SJSA1 (cell line): ENCODE measurements at regions not wholly inside any gene's neighbourhood (a gene's known extent, or its start where the extent isn't known, plus 50 kb on each side); places are given as distances from the start of the nearest gene placed in this dataset.

Experiments used
- DNase-seq, 2 experiments: peaks; one replicate each; pipeline ENCODE4 v3.0.0-alpha.2; 2015 to 2020; ENCODE audit warnings: low spot score in 2 of 2, low read depth in 1 of 2
- H3K27ac ChIP-seq: fragments of 250-450 bp; sonication (Bioruptor Pico); 2 replicates; pipeline ENCODE4 v1.5.1; 2020; ENCODE audit warnings: mild to moderate bottlenecking, moderate library complexity
- H3K27me3 ChIP-seq: fragments of 250-450 bp; sonication (Bioruptor Pico); replicated peaks from 2 replicates; pipeline ENCODE4 v1.5.1; 2020; ENCODE audit warnings: mild to moderate bottlenecking, moderate library complexity
- H3K36me3 ChIP-seq: fragments of 250-450 bp; sonication (Bioruptor Pico); 2 replicates; pipeline ENCODE4 v1.5.1; 2020; ENCODE audit warnings: mild to moderate bottlenecking
- H3K4me1 ChIP-seq: fragments of 250-450 bp; sonication (Bioruptor Pico); replicated peaks from 2 replicates; pipeline ENCODE4 v1.6.1; 2021; ENCODE audit warnings: mild to moderate bottlenecking
- H3K4me3 ChIP-seq: fragments of 250-450 bp; sonication (Bioruptor Pico); 2 replicates; pipeline ENCODE4 v1.5.1; 2020; ENCODE audit warnings: mild to moderate bottlenecking
- H3K9me3 ChIP-seq: fragments of 250-450 bp; sonication (Bioruptor Pico); replicated peaks from 2 replicates; pipeline ENCODE4 v1.5.1; 2020; ENCODE audit warnings: mild to moderate bottlenecking

GRCh38 chr4:131098976-131099375 is 2003.0 kb downstream of the C4orf33 start:
- H3K36me3 ChIP-seq, result no peaks in the 10 kb centered on the region
- H3K4me1 ChIP-seq, result no peaks in the 10 kb centered on the region
- DNase-seq, result no peak
- H3K27ac ChIP-seq, result no peak overlapping the region
- H3K4me3 ChIP-seq, result no peak overlapping the region
- H3K27me3 ChIP-seq, result no peaks in the 10 kb centered on the region
- no peaks in the 10 kb centered on the region for H3K9me3 ChIP-seq

GRCh38 chr4:131113273-131113672 is 2017.3 kb downstream of the C4orf33 start:
- Histone ChIP-seq H3K4me1 (no peaks in the 10 kb centered on the region), H3K4me3 (no peak overlapping the region), H3K9me3 (0 out of 2 replicates have a peak, but pooled peaks cover 5% of the 10 kb centered on the region), H3K27me3 (no peaks in the 10 kb centered on the region), H3K27ac (no peak overlapping the region), H3K36me3 (no peaks in the 10 kb centered on the region)
- no peak for DNase-seq

- H3K4me1 ChIP-seq, result no peaks in the 10 kb centered on the region
- no peak overlapping the region for H3K4me3 ChIP-seq
- 0 out of 2 replicates have a peak, but pooled peaks cover 4% of the 10 kb centered on the region for H3K9me3 ChIP-seq
- no peaks in the 10 kb centered on the region for H3K36me3 ChIP-seq
- no peak overlapping the region for H3K27ac ChIP-seq
- DNase-seq, result no peak
- no peaks in the 10 kb centered on the region for H3K27me3 ChIP-seq
Observed at GRCh38 chr4:131113704-131114103, 2017.8 kb downstream of the C4orf33 start.

GRCh38 chr4:131119661-131120060 is 2023.7 kb downstream of the C4orf33 start:
- Histone ChIP-seq H3K27ac (no peak overlapping the region), H3K4me3 (no peak overlapping the region), H3K4me1 (no peaks in the 10 kb centered on the region), H3K9me3 (no peaks in the 10 kb centered on the region), H3K27me3 (no peaks in the 10 kb centered on the region), H3K36me3 (no peaks in the 10 kb centered on the region)
- DNase-seq, result no peak

GRCh38 chr4:131137196-131137595 is 2011.9 kb upstream of the PCDH10 start:
- DNase-seq, result no peak
- no peaks in the 10 kb centered on the region for H3K9me3 ChIP-seq
- H3K27me3 ChIP-seq, result no peaks in the 10 kb centered on the region
- no peak overlapping the region for H3K27ac ChIP-seq
- H3K4me3 ChIP-seq, result no peak overlapping the region
- H3K36me3 ChIP-seq, result no peaks in the 10 kb centered on the region
- no peaks in the 10 kb centered on the region for H3K4me1 ChIP-seq

- Histone ChIP-seq H3K4me1 (no peaks in the 10 kb centered on the region), H3K27me3 (no peaks in the 10 kb centered on the region), H3K9me3 (no peaks in the 10 kb centered on the region; the same call in 1 of the 2 replicates), H3K27ac (no peak overlapping the region), H3K36me3 (no peaks in the 10 kb centered on the region), H3K4me3 (no peak overlapping the region)
- DNase-seq, result no peak
Observed at GRCh38 chr4:131159261-131159660, 1989.8 kb upstream of the PCDH10 start.

- DNase-seq, result no peak
- H3K4me1 ChIP-seq, result no peaks in the 10 kb centered on the region
Observed at GRCh38 chr4:131192318-131192717, 1956.8 kb upstream of the PCDH10 start.

GRCh38 chr4:131207589-131207988 is 1941.5 kb upstream of the PCDH10 start:
- DNase-seq, result no peak
- Histone ChIP-seq H3K27me3 (no peaks in the 10 kb centered on the region), H3K4me3 (no peak overlapping the region), H3K36me3 (no peaks in the 10 kb centered on the region), H3K4me1 (no peaks in the 10 kb centered on the region), H3K27ac (no peak overlapping the region), H3K9me3 (no peaks in the 10 kb centered on the region)

More at GRCh38 chr4:131192318-131192717, 1956.8 kb upstream of the PCDH10 start:
- no peak overlapping the region for H3K4me3 ChIP-seq
- no peak overlapping the region for H3K27ac ChIP-seq
- no peaks in the 10 kb centered on the region for H3K9me3 ChIP-seq
- H3K27me3 ChIP-seq, result no peaks in the 10 kb centered on the region
- H3K36me3 ChIP-seq, result no peaks in the 10 kb centered on the region

- no peak overlapping the region for H3K4me3 ChIP-seq
Observed at GRCh38 chr4:131248314-131248713, 1900.8 kb upstream of the PCDH10 start.

GRCh38 chr4:131251321-131251720 is 1897.8 kb upstream of the PCDH10 start:
- Histone ChIP-seq H3K4me3 (no peak overlapping the region), H3K9me3 (no peaks in the 10 kb centered on the region; the same call in 1 of the 2 replicates), H3K36me3 (no peaks in the 10 kb centered on the region), H3K27ac (no peak overlapping the region), H3K4me1 (no peaks in the 10 kb centered on the region), H3K27me3 (no peaks in the 10 kb centered on the region)
- DNase-seq, result no peak

More at GRCh38 chr4:131248314-131248713, 1900.8 kb upstream of the PCDH10 start:
- Histone ChIP-seq H3K27ac (no peak overlapping the region), H3K9me3 (no peaks in the 10 kb centered on the region; the same call in 1 of the 2 replicates), H3K36me3 (no peaks in the 10 kb centered on the region), H3K27me3 (no peaks in the 10 kb centered on the region), H3K4me1 (no peaks in the 10 kb centered on the region)
- no peak for DNase-seq

GRCh38 chr4:131257241-131257640 is 1891.9 kb upstream of the PCDH10 start:
- H3K27ac ChIP-seq, result no peak overlapping the region
- H3K4me3 ChIP-seq, result no peak overlapping the region
- H3K9me3 ChIP-seq, result no peaks in the 10 kb centered on the region
- H3K36me3 ChIP-seq, result no peaks in the 10 kb centered on the region
- H3K27me3 ChIP-seq, result no peaks in the 10 kb centered on the region
- H3K4me1 ChIP-seq, result no peaks in the 10 kb centered on the region
- DNase-seq, result no peak

- Histone ChIP-seq H3K27me3 (no peaks in the 10 kb centered on the region), H3K9me3 (no peaks in the 10 kb centered on the region), H3K4me1 (no peaks in the 10 kb centered on the region), H3K27ac (no peak overlapping the region), H3K4me3 (no peak overlapping the region), H3K36me3 (no peaks in the 10 kb centered on the region)
- no peak for DNase-seq
Observed at GRCh38 chr4:131258361-131258760, 1890.7 kb upstream of the PCDH10 start.

- no peak overlapping the region for H3K27ac ChIP-seq
- peaks cover 3% of the 10 kb centered on the region; the same call in 1 of the 2 replicates for H3K9me3 ChIP-seq
- H3K27me3 ChIP-seq, result no peaks in the 10 kb centered on the region
- H3K36me3 ChIP-seq, result no peaks in the 10 kb centered on the region
- no peak overlapping the region for H3K4me3 ChIP-seq
- H3K4me1 ChIP-seq, result no peaks in the 10 kb centered on the region
- DNase-seq, result no peak
Observed at GRCh38 chr4:131288441-131288840, 1860.7 kb upstream of the PCDH10 start.

GRCh38 chr4:131296192-131296591 is 1852.9 kb upstream of the PCDH10 start:
- no peak overlapping the region for H3K4me3 ChIP-seq
- no peak for DNase-seq
- H3K4me1 ChIP-seq, result no peaks in the 10 kb centered on the region
- H3K27ac ChIP-seq, result no peak overlapping the region
- no peaks in the 10 kb centered on the region for H3K36me3 ChIP-seq
- H3K9me3 ChIP-seq, result no peaks in the 10 kb centered on the region
- no peaks in the 10 kb centered on the region for H3K27me3 ChIP-seq

GRCh38 chr4:131302108-131302507 is 1847.0 kb upstream of the PCDH10 start:
- Histone ChIP-seq H3K4me1 (no peaks in the 10 kb centered on the region), H3K27ac (no peak overlapping the region), H3K9me3 (no peaks in the 10 kb centered on the region; the same call in 1 of the 2 replicates), H3K36me3 (no peaks in the 10 kb centered on the region), H3K4me3 (no peak overlapping the region), H3K27me3 (no peaks in the 10 kb centered on the region)
- no peak for DNase-seq
